ENCODE measurements at regions not wholly inside any gene's neighbourhood (a gene's known extent, or its start where the extent isn't known, plus 50 kb on each side); places are given as distances from the start of the nearest gene placed in this dataset.

DNA sequence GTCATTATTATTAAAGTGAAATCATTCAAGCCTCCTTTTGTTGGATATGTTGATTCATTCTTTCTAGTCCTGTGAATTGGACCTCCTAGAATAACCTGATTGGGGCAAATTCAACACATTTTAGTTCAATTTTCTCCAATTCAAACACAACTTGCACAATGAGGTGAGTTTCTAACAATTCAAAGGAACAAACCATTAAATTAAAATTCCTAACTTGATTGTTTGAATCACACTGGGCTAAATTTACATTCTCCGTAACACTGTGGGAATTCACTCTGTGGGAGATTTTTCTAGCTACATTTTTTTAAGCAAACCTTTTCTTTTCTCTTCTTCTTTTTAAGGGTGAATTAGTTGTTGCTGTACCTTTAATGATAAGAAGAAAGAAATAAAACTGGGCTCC, 68.3 kb upstream of the CABCOCO1 start:
- ChIA-PET CTCF (interaction anchor here (0.6 kb wide), 1 partner anchor 63 kb away, joined by 4 read pairs; no protein-coding TSS in a partner anchor), POLR2A (ENCODE audit: unreplicated experiment) (no interaction called here)
- Histone ChIP-seq H3K27me3 (ENCODE audit: low read length) (peaks cover 4% of the 10 kb centered on the region; the same call in 1 of the 2 replicates), H3K4me1 (ENCODE audit: insufficient read depth, low read length) (peaks cover 15% of the 10 kb centered on the region), H3K9me3 (ENCODE audit: low read length) (no peaks in the 10 kb centered on the region), H3K79me2 (ENCODE audit: low read length) (no peaks in the 10 kb centered on the region), H3K4me3 (ENCODE audit: low read length) (no peak overlapping the region), H3K36me3 (ENCODE audit: low read depth, low read length) (no peaks in the 10 kb centered on the region), H2AFZ (ENCODE audit: low read length) (no peak overlapping the region), H3K9me2 (replicated peaks; ENCODE audit: low read length) (no peaks in the 10 kb centered on the region), H3K4me2 (ENCODE audit: low read length) (no peak overlapping the region), H4K20me1 (ENCODE audit: low read length) (no peaks in the 10 kb centered on the region), H3F3A (ENCODE audit: low read length, unreplicated experiment) (no peaks in the 10 kb centered on the region), H3K9ac (ENCODE audit: low read length) (no peak overlapping the region), H3K27ac (ENCODE audit: low read length) (no peak overlapping the region)
- DNase-seq (no peak), ATAC-seq (no peak)
- TF ChIP-seq EZH2phosphoT487 (IDR thresholded peaks at IDR 0.05; ENCODE audit: borderline replicate concordance, low read length), result no peak
- no peak for TF ChIP-seq EZH2 (IDR thresholded peaks at IDR 0.05; ENCODE audit: low read length, unreplicated experiment)
- TF ChIP-seq, protein P1, sequence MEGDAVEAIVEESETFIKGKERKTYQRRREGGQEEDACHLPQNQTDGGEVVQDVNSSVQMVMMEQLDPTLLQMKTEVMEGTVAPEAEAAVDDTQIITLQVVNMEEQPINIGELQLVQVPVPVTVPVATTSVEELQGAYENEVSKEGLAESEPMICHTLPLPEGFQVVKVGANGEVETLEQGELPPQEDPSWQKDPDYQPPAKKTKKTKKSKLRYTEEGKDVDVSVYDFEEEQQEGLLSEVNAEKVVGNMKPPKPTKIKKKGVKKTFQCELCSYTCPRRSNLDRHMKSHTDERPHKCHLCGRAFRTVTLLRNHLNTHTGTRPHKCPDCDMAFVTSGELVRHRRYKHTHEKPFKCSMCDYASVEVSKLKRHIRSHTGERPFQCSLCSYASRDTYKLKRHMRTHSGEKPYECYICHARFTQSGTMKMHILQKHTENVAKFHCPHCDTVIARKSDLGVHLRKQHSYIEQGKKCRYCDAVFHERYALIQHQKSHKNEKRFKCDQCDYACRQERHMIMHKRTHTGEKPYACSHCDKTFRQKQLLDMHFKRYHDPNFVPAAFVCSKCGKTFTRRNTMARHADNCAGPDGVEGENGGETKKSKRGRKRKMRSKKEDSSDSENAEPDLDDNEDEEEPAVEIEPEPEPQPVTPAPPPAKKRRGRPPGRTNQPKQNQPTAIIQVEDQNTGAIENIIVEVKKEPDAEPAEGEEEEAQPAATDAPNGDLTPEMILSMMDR (conservative IDR thresholded peaks at IDR 0.05; ENCODE audit: low read depth, low read length), result no peak
- BruUV-seq (replicated peaks), result no TSS peak
- intact Hi-C loops (cut with micrococcal nuclease), result loop anchor here (5.0 kb wide), 2 partner anchors 452 to 777 kb away; no protein-coding TSS in a partner anchor

DNA sequence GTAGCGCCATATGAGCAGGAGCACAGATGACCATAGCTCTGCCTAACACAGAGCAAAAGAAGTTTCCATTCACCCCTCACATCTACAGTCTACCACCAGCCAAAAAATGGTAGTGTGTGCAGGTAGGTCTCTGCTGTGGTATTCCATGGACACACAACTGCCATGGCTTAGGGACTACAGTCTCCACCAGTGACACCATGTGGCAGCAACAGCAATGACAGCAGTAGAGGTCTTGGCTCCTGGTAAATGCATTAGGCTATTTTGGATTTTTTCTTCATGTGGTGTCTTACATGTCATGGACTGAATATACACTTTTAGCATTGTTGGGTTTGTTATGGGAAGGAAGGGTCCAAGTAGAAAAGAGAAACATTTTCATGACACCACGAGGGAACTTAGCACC, 70.1 kb upstream of the CABCOCO1 start:
- Histone ChIP-seq H3K9me2 (replicated peaks; ENCODE audit: low read length) (no peaks in the 10 kb centered on the region), H3K79me2 (ENCODE audit: low read length) (no peaks in the 10 kb centered on the region), H3F3A (ENCODE audit: low read length, unreplicated experiment) (no peaks in the 10 kb centered on the region), H3K27ac (ENCODE audit: low read length) (no peak overlapping the region), H3K4me1 (ENCODE audit: insufficient read depth, low read length) (peaks cover 18% of the 10 kb centered on the region), H3K9me3 (ENCODE audit: low read length) (no peaks in the 10 kb centered on the region), H3K4me3 (ENCODE audit: low read length) (no peak overlapping the region), H3K36me3 (ENCODE audit: low read depth, low read length) (no peaks in the 10 kb centered on the region), H3K4me2 (ENCODE audit: low read length) (no peak overlapping the region), H3K9ac (ENCODE audit: low read length) (no peak overlapping the region), H3K27me3 (ENCODE audit: low read length) (no peaks in the 10 kb centered on the region; the same call in 1 of the 2 replicates), H2AFZ (ENCODE audit: low read length) (no peak overlapping the region), H4K20me1 (ENCODE audit: low read length) (no peaks in the 10 kb centered on the region)
- DNase-seq, result peak; percentile 91
- TF ChIP-seq, protein P1 (conservative IDR thresholded peaks at IDR 0.05; ENCODE audit: low read depth, low read length), result peak; percentile 100
- TF ChIP-seq EZH2phosphoT487 (IDR thresholded peaks at IDR 0.05; ENCODE audit: borderline replicate concordance, low read length) (no peak), EZH2 (IDR thresholded peaks at IDR 0.05; ENCODE audit: low read length, unreplicated experiment) (no peak)
- POLR2A ChIA-PET (ENCODE audit: unreplicated experiment), result no interaction called here
- intact Hi-C loops (cut with micrococcal nuclease), result loop anchor here (1.0 to 5.0 kb wide), 3 partner anchors 321 to 775 kb away; no protein-coding TSS in a partner anchor
- peak; percentile 83 for ATAC-seq
- no TSS peak for BruUV-seq (replicated peaks)
- CTCF ChIA-PET, result no interaction called here

DNA sequence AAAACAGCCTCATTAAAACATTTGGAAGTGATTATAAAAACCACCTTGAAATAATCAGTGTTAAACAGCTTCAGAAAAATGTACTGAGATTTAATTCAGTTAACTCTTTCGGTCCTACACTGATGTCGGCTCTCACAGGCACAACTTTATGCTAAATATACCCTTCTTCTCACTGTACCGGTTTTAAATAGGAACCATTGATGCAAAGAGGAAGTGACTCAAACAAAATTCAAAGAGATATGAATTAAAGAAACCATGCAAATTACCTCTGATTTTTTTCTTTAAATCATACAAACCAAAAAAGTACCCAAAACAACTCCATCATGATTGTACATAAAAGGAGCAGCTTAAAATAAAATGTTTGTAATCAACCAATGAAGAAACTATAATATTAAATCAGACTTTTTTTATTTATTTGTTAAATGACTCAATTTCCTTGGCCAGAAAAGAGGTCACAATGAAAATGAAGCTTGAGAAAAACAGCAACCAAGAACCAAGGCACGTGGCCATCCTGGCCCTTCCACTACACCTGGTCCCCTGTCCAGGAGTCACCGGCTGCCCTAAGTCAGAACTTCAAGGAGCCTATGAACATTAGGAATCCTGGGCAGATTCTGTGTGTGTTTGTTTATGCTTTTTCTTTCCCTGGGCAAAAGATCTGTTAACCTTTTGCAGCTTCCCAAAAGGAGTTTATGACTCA, 73.0 kb upstream of the CABCOCO1 start:
- no peak for TF ChIP-seq EZH2 (IDR thresholded peaks at IDR 0.05; ENCODE audit: low read length, unreplicated experiment)
- no peak for TF ChIP-seq EZH2phosphoT487 (IDR thresholded peaks at IDR 0.05; ENCODE audit: borderline replicate concordance, low read length)
- TF ChIP-seq, protein P1 (conservative IDR thresholded peaks at IDR 0.05; ENCODE audit: low read depth, low read length), result no peak
- H3K27ac ChIP-seq (ENCODE audit: low read length), result no peak overlapping the region
- peak overlapping the region; percentile 1; the same call in 1 of the 2 replicates for H3K4me2 ChIP-seq (ENCODE audit: low read length)
- peaks cover 18% of the 10 kb centered on the region for H3K4me1 ChIP-seq (ENCODE audit: insufficient read depth, low read length)
- DNase-seq, result peak; percentile 69
- H3K36me3 ChIP-seq (ENCODE audit: low read depth, low read length), result no peaks in the 10 kb centered on the region
- no peak overlapping the region for H3K9ac ChIP-seq (ENCODE audit: low read length)
- H3K4me3 ChIP-seq (ENCODE audit: low read length), result no peak overlapping the region
- peak overlapping the region; percentile 5 for H2AFZ ChIP-seq (ENCODE audit: low read length)
- H3K9me3 ChIP-seq (ENCODE audit: low read length), result no peaks in the 10 kb centered on the region
- POLR2A ChIA-PET (ENCODE audit: unreplicated experiment), result interaction anchor here (0.5 to 0.6 kb wide), 3 partner anchors 220 to 1124 kb away, joined by 3 to 6 read pairs (median 4); no protein-coding TSS in a partner anchor
- ATAC-seq, result peak; percentile 68
- H3F3A ChIP-seq (ENCODE audit: low read length, unreplicated experiment), result no peaks in the 10 kb centered on the region
- no peaks in the 10 kb centered on the region for H3K79me2 ChIP-seq (ENCODE audit: low read length)
- no peaks in the 10 kb centered on the region for H3K27me3 ChIP-seq (ENCODE audit: low read length)
- H3K9me2 ChIP-seq (replicated peaks; ENCODE audit: low read length), result no peaks in the 10 kb centered on the region
- no TSS peak for BruUV-seq (replicated peaks)
- H4K20me1 ChIP-seq (ENCODE audit: low read length), result no peaks in the 10 kb centered on the region
- CTCF ChIA-PET, result interaction anchor here (0.7 to 1.0 kb wide), 3 partner anchors 109 to 318 kb away, joined by 3 to 4 read pairs (median 3); no protein-coding TSS in a partner anchor
- intact Hi-C loops (cut with micrococcal nuclease), result loop anchor here (1.0 to 5.0 kb wide), 3 partner anchors 112 to 772 kb away; no protein-coding TSS in a partner anchor

Data from PC-3 (cell line).